ENCODE measurements at regions not wholly inside any gene's neighbourhood (a gene's known extent, or its start where the extent isn't known, plus 50 kb on each side); places are given as distances from the start of the nearest gene placed in this dataset.
A peak's percentile ranks its signal among the peaks of the same experiment; 100 is the strongest.

DNA sequence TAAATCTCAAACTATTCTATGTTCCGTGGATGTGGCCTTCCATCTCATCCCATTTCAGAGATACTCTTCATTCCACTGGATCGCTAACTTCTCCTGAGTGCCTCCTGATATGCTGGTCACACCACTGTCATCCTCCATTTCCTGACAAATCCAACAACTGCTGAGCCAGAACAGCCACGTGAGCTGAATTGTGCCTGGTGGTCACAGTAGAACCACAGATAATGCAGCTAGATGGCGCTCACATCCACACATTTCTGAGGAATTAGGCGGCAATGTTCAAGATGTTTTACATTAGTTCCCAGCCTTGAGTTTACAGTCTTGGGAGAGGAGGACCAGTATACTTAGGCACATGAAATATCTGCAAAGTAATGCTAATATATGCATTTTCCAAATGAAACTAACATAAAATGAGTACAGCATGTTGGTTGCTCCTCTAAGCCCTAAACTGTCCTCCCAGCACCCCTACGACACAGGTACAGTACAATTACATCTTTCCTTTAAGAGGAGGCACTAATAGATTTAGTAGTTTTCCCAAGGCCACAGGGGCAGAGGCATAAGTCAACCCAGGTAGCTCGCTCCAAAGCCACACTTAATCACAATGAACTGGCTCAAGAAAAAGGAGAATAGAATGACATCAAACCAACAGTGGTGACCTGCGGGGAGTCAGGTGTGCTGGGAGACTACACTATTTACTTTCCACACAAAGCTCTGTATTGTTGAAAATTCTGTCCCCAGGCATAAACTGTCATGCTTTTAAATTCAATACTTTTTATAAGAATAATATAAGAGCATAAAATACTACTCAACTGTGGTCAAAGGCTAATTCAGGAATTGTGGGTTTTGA, 134.2 kb downstream of the CHIC2 start:
- Histone ChIP-seq H3K27me3 (replicated peaks) (no peaks in the 10 kb centered on the region), H3K36me3 (no peaks in the 10 kb centered on the region), H3K27ac (no peak overlapping the region), H3K4me3 (no peak overlapping the region), H3K9me3 (replicated peaks) (no peaks in the 10 kb centered on the region), H3K4me1 (replicated peaks) (peaks cover 14% of the 10 kb centered on the region)
- peak; percentile 68 to 78 for DNase-seq (ENCODE audit: low read depth in 1 of 2, low spot score in 2 of 2)

GRCh38 chr4:53929311-53929710, 135.1 kb downstream of the CHIC2 start:
- Histone ChIP-seq H3K27me3 (replicated peaks) (no peaks in the 10 kb centered on the region), H3K4me1 (replicated peaks) (peaks cover 14% of the 10 kb centered on the region), H3K4me3 (no peak overlapping the region), H3K27ac (no peak overlapping the region), H3K36me3 (no peaks in the 10 kb centered on the region), H3K9me3 (replicated peaks) (no peaks in the 10 kb centered on the region)
- DNase-seq (ENCODE audit: low read depth in 1 of 2, low spot score in 2 of 2) = no peak

DNA sequence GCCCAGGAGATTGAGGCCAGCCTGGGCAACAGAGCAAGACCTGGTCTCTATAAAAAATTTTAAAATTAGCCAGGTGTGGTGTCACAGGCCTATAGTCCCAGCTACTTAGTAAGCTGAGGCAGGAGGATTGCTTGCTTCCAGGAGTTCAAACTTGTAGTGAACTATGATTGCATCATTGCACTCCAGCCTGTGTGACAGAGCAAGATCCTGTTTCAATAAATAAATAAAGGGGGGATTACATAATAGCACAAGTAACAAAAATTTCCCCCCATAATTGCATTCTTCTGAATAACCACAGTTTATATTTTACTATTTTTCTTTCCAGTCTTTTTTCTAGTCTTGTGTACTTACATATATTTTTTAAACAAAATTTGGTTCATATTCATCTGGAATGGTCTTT, 135.6 kb downstream of the CHIC2 start:
- no peak for DNase-seq (ENCODE audit: low read depth in 1 of 2, low spot score in 2 of 2)
- Histone ChIP-seq H3K4me1 (replicated peaks) (peaks cover 14% of the 10 kb centered on the region), H3K27ac (no peak overlapping the region)

GRCh38 chr4:53925050-53925605, 139.3 kb downstream of the CHIC2 start:
- Histone ChIP-seq H3K9me3 (replicated peaks) (no peaks in the 10 kb centered on the region), H3K4me1 (replicated peaks) (peaks cover 12% of the 10 kb centered on the region)

More for the DNA sequence above, 135.6 kb downstream of the CHIC2 start:
- Histone ChIP-seq H3K9me3 (replicated peaks) (no peaks in the 10 kb centered on the region), H3K4me3 (no peak overlapping the region), H3K27me3 (replicated peaks) (no peaks in the 10 kb centered on the region), H3K36me3 (no peaks in the 10 kb centered on the region)

GRCh38 chr4:53924333-53925049, 139.9 kb downstream of the CHIC2 start:
- DNase-seq (ENCODE audit: low read depth in 1 of 2, low spot score in 2 of 2) = no peak
- Histone ChIP-seq H3K4me3 (no peak overlapping the region), H3K4me1 (replicated peaks) (peaks cover 6% of the 10 kb centered on the region), H3K36me3 (no peaks in the 10 kb centered on the region), H3K27ac (no peak overlapping the region), H3K27me3 (replicated peaks) (no peaks in the 10 kb centered on the region), H3K9me3 (replicated peaks) (no peaks in the 10 kb centered on the region)

More at GRCh38 chr4:53925050-53925605, 139.3 kb downstream of the CHIC2 start:
- H3K36me3 ChIP-seq = no peaks in the 10 kb centered on the region
- H3K4me3 ChIP-seq = no peak overlapping the region
- DNase-seq (ENCODE audit: low read depth in 1 of 2, low spot score in 2 of 2) = no peak
- H3K27me3 ChIP-seq (replicated peaks) = no peaks in the 10 kb centered on the region
- no peak overlapping the region for H3K27ac ChIP-seq

DNA sequence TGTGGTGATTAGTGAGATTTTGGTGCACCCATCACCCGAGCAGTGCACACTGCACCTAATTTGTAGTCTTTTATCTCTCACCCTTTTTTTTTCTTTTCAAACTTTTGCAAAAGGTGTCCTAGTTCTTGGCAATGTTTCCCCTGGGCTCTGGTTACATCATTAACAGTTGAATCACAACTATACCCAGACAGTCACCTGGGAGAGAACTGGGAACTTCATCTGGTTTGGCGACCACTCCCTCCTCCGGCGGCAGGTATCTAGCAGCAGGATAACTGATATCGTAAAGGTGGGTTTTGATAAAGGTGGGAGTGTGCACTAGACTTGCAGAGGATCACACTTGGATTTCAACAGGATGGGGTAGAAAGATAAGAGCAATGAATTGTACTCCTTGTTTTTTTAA, 140.5 kb downstream of the CHIC2 start:
- no peaks in the 10 kb centered on the region for H3K9me3 ChIP-seq (replicated peaks)
- no peak overlapping the region for H3K27ac ChIP-seq
- DNase-seq (ENCODE audit: low read depth in 1 of 2, low spot score in 2 of 2) = no peak
- no peaks in the 10 kb centered on the region for H3K27me3 ChIP-seq (replicated peaks)
- no peaks in the 10 kb centered on the region for H3K36me3 ChIP-seq
- H3K4me3 ChIP-seq = no peak overlapping the region
- H3K4me1 ChIP-seq (replicated peaks) = peaks cover 3% of the 10 kb centered on the region

- Histone ChIP-seq H3K36me3 (no peaks in the 10 kb centered on the region), H3K27ac (no peak overlapping the region), H3K4me3 (no peak overlapping the region), H3K27me3 (replicated peaks) (no peaks in the 10 kb centered on the region), H3K9me3 (replicated peaks) (no peaks in the 10 kb centered on the region), H3K4me1 (replicated peaks) (no peaks in the 10 kb centered on the region; the same call in 1 of the 2 replicates)
- DNase-seq (ENCODE audit: low read depth in 1 of 2, low spot score in 2 of 2) = no peak
Observed at GRCh38 chr4:53921856-53922255, 142.5 kb downstream of the CHIC2 start.

- Histone ChIP-seq H3K4me1 (replicated peaks) (no peaks in the 10 kb centered on the region; the same call in 1 of the 2 replicates), H3K27me3 (replicated peaks) (no peaks in the 10 kb centered on the region), H3K27ac (no peak overlapping the region), H3K4me3 (no peak overlapping the region), H3K9me3 (replicated peaks) (no peaks in the 10 kb centered on the region), H3K36me3 (no peaks in the 10 kb centered on the region)
- DNase-seq (ENCODE audit: low read depth in 1 of 2, low spot score in 2 of 2) = no peak
Observed at GRCh38 chr4:53920883-53921282, 143.5 kb downstream of the CHIC2 start.

DNA sequence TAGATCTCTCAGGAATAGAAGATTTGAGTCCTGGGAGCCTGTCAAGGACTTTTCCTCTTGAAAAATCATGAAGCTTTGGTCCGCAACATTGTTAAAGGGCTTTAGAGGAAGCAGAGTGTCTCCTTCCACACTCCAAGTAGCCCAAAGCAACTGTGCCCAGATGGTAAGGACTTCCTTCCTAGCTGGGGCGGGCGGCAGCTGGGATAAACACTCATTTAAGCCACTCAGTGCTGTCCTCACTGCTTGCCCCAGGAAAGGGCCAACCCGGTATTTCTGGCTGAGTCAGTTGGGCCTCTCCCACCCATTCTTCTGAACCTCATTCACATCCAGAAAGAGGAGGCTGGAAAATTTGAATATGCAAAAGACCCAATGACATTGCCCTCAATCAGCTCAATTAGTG, 144.3 kb downstream of the CHIC2 start:
- H3K27ac ChIP-seq = no peak overlapping the region
- no peaks in the 10 kb centered on the region for H3K27me3 ChIP-seq (replicated peaks)
- DNase-seq (ENCODE audit: low read depth in 1 of 2, low spot score in 2 of 2) = no peak

DNA sequence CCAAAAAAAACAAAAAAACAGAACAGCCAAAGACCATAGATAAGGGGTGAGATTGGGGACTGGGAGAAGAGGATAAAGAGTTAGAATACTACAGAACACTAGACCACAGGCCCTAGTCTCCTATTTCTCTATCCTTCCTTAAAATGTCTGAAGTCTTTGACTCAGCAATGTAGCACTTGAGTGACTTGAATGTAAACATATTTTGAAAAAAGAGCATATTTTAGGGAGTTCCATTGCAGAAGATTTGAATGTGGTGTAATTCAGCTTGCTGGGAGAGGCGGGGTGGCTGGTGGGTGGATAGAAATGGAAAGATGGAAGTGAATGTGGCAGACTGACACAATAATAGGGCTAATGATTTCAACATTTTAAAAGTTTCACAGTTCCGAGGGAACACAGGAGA, 144.9 kb downstream of the CHIC2 start:
- Histone ChIP-seq H3K27ac (no peak overlapping the region), H3K9me3 (replicated peaks) (no peaks in the 10 kb centered on the region), H3K4me1 (replicated peaks) (peaks cover 4% of the 10 kb centered on the region), H3K36me3 (no peaks in the 10 kb centered on the region), H3K4me3 (no peak overlapping the region), H3K27me3 (replicated peaks) (no peaks in the 10 kb centered on the region)
- DNase-seq (ENCODE audit: low read depth in 1 of 2, low spot score in 2 of 2) = no peak

More for the DNA sequence above, 144.3 kb downstream of the CHIC2 start:
- no peaks in the 10 kb centered on the region for H3K9me3 ChIP-seq (replicated peaks)
- H3K4me1 ChIP-seq (replicated peaks) = no peaks in the 10 kb centered on the region; the same call in 1 of the 2 replicates
- no peaks in the 10 kb centered on the region for H3K36me3 ChIP-seq
- no peak overlapping the region for H3K4me3 ChIP-seq

GRCh38 chr4:53917729-53918128, 146.7 kb downstream of the CHIC2 start:
- peaks cover 10% of the 10 kb centered on the region for H3K4me1 ChIP-seq (replicated peaks)
- H3K9me3 ChIP-seq (replicated peaks) = no peaks in the 10 kb centered on the region
- H3K4me3 ChIP-seq = no peak overlapping the region
- H3K36me3 ChIP-seq = no peaks in the 10 kb centered on the region
- no peaks in the 10 kb centered on the region for H3K27me3 ChIP-seq (replicated peaks)
- DNase-seq (ENCODE audit: low read depth in 1 of 2, low spot score in 2 of 2) = no peak
- no peak overlapping the region for H3K27ac ChIP-seq

GRCh38 chr4:53916431-53916889, 147.9 kb downstream of the CHIC2 start:
- Histone ChIP-seq H3K4me3 (no peak overlapping the region), H3K36me3 (no peaks in the 10 kb centered on the region), H3K4me1 (replicated peaks) (peaks cover 10% of the 10 kb centered on the region), H3K27me3 (replicated peaks) (no peaks in the 10 kb centered on the region), H3K9me3 (replicated peaks) (no peaks in the 10 kb centered on the region), H3K27ac (no peak overlapping the region)
- DNase-seq (ENCODE audit: low read depth in 1 of 2, low spot score in 2 of 2) = no peak

- no peaks in the 10 kb centered on the region for H3K36me3 ChIP-seq
- H3K27ac ChIP-seq = 0 out of 2 replicates have a peak overlapping the region, but pooled peaks have one; percentile 12
- DNase-seq (ENCODE audit: low read depth in 1 of 2, low spot score in 2 of 2) = peak; percentile 30 to 68
- peaks cover 10% of the 10 kb centered on the region for H3K4me1 ChIP-seq (replicated peaks)
- H3K27me3 ChIP-seq (replicated peaks) = no peaks in the 10 kb centered on the region
- no peaks in the 10 kb centered on the region for H3K9me3 ChIP-seq (replicated peaks)
- no peak overlapping the region for H3K4me3 ChIP-seq
Observed at GRCh38 chr4:53914313-53915016, 149.9 kb downstream of the CHIC2 start.
